GM12878 (cell line): ENCODE measurements at regions not wholly inside any gene's neighbourhood (a gene's known extent, or its start where the extent isn't known, plus 50 kb on each side); places are given as distances from the start of the nearest gene placed in this dataset.

Source experiments
- BCL11A ChIP-seq: IDR thresholded peaks from 2 replicates; pipeline ENCODE4 v1.6.1; 2011; ENCODE audit warnings: low read depth, low read length
- CEBPB ChIP-seq, 2 experiments: fragments of 150-350 bp in 1 of 2; IDR thresholded peaks; 2 replicates each; pipeline ENCODE4 v1.6.1; 2012 to 2014; ENCODE audit warnings: low read depth in 2 of 2, low read length in 2 of 2, borderline replicate concordance in 1 of 2, inconsistent platforms in 1 of 2
- CREM ChIP-seq: IDR thresholded peaks from 2 replicates; pipeline ENCODE4 v1.6.1; 2014; ENCODE audit warnings: antibody characterized with exemption, low read depth
- CTCF ChIP-seq, 3 experiments: IDR thresholded peaks in 2 of 3; conservative IDR thresholded peaks in 1 of 3; 2 replicates each; pipeline ENCODE4 v1.5.1; 2011; ENCODE audit warnings: low read depth in 3 of 3, low read length in 3 of 3, mild to moderate bottlenecking in 3 of 3, control low read depth in 2 of 3, moderate library complexity in 2 of 3, inconsistent platforms in 1 of 3, mixed read lengths in 1 of 3; ENCODE audit not compliant: control insufficient read depth in 2 of 3, insufficient read depth in 1 of 3; ENCODE audit errors: extremely low read depth in 1 of 3
- EP300 ChIP-seq, 2 experiments: fragments of 150-350 bp in 1 of 2; IDR thresholded peaks; 2 replicates each; pipeline ENCODE4 v1.6.1; 2011 to 2012; ENCODE audit warnings: low read depth in 2 of 2, low read length in 2 of 2, borderline replicate concordance in 1 of 2, improper control_type of control experiment in 1 of 2, inconsistent platforms in 1 of 2; ENCODE audit not compliant: control insufficient read depth in 1 of 2
- EZH2 ChIP-seq: IDR thresholded peaks from 2 replicates; pipeline ENCODE4 v1.6.1; 2012; ENCODE audit warnings: low read depth, mild to moderate bottlenecking, control low read depth, inconsistent platforms, low read length, borderline replicate concordance; ENCODE audit not compliant: control insufficient read depth
- JUND ChIP-seq: IDR thresholded peaks from 2 replicates; pipeline ENCODE4 v1.6.1; 2012; ENCODE audit warnings: low read depth, mild to moderate bottlenecking, low read length, improper control_type of control experiment, moderate library complexity
- MEF2B ChIP-seq: fragments of 450-650 bp; IDR thresholded peaks from 2 replicates; pipeline ENCODE4 v1.6.1; 2018; ENCODE audit warnings: mild to moderate bottlenecking, moderate library complexity; ENCODE audit not compliant: partially characterized antibody, poor library complexity, severe bottlenecking
- NBN ChIP-seq: fragments of 450-650 bp; IDR thresholded peaks from 2 replicates; pipeline ENCODE4 v1.6.1; 2016
- NFYB ChIP-seq: IDR thresholded peaks from 2 replicates; pipeline ENCODE4 v1.6.1; 2011; ENCODE audit warnings: low read depth, mild to moderate bottlenecking, low read length, improper control_type of control experiment, moderate library complexity; ENCODE audit not compliant: insufficient read depth
- RAD21 ChIP-seq: IDR thresholded peaks from 2 replicates; pipeline ENCODE4 v1.6.1; 2011; ENCODE audit warnings: mild to moderate bottlenecking, low read depth, low read length, moderate library complexity; ENCODE audit not compliant: insufficient read depth
- REST ChIP-seq: IDR thresholded peaks from 2 replicates; pipeline ENCODE4 v1.6.1; 2012; ENCODE audit warnings: mild to moderate bottlenecking, low read depth, low read length
- TBL1XR1 ChIP-seq: IDR thresholded peaks from 2 replicates; pipeline ENCODE4 v1.6.1; 2012; ENCODE audit warnings: low read depth, low read length, improper control_type of control experiment

- no peak for TF ChIP-seq JUND
- no peak for TF ChIP-seq TBL1XR1
- TF ChIP-seq CTCF (IDR thresholded peaks at IDR 0.05 in 2 of 3, conservative IDR thresholded peaks at IDR 0.05 in 1 of 3; ENCODE audit: control insufficient read depth in 2 of 3, extremely low read depth in 1 of 3, insufficient read depth in 1 of 3, low read depth in 3 of 3, low read length in 3 of 3), result no peak
- TF ChIP-seq EZH2, result no peak
- no peak for TF ChIP-seq REST
- TF ChIP-seq NFYB, result no peak
- no peak for TF ChIP-seq CEBPB (IDR thresholded peaks at IDR 0.05; ENCODE audit: borderline replicate concordance in 1 of 2, low read depth in 2 of 2, low read length in 2 of 2)
- no peak for TF ChIP-seq CREM
- no peak for TF ChIP-seq RAD21
- no peak for TF ChIP-seq NBN
- no peak for TF ChIP-seq EP300 (IDR thresholded peaks at IDR 0.05; ENCODE audit: borderline replicate concordance in 1 of 2, control insufficient read depth in 1 of 2, low read depth in 2 of 2, low read length in 2 of 2)
- no peak for TF ChIP-seq BCL11A
- TF ChIP-seq MEF2B, result no peak
These were observed 90.1 kb upstream of the AFDN start for GRCh38 chr6:167736486-167737204.
